ENCODE measurements at regions not wholly inside any gene's neighbourhood (a gene's known extent, or its start where the extent isn't known, plus 50 kb on each side); places are given as distances from the start of the nearest gene placed in this dataset.

DNA sequence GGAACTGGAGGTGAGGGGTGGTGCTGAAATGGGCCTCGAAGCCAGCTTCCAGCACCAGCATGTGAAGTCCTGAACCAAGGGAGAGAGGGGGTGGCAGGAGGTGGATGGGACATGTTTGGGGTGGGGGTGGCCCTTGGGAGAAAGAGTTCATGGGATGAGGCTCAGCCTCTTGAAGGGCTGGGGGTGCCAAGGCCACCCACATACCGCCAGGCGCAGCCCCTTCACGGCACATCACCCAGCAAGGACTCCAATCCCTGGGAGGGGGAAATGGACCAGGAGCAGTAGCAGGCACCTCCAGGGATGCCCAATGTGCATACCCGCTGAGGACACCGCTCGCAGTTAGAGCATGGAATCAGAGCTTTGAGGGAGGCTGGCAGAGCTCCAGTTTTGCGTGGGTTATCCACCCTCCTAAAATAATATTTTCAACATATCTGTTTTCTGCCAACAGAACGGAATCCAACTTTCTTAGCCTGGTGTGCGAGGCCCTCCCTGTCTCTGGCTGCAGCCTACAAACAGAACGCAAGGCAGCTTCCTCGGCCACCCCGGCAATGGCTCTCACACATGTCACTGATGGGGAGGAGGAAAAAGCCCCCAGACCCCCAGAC, 140.5 kb upstream of the VSTM2B start:
- no peak for DNase-seq (ENCODE audit: low read depth in 1 of 2, low spot score in 1 of 2)
- TF ChIP-seq JUND (IDR thresholded peaks at IDR 0.05; ENCODE audit: low read depth), result no peak
- in situ Hi-C loops (cut with HindIII; ENCODE audit: low pct_unique_long_range_greater_than_20kb, low sequenced_read_pairs), result no loop called here

DNA sequence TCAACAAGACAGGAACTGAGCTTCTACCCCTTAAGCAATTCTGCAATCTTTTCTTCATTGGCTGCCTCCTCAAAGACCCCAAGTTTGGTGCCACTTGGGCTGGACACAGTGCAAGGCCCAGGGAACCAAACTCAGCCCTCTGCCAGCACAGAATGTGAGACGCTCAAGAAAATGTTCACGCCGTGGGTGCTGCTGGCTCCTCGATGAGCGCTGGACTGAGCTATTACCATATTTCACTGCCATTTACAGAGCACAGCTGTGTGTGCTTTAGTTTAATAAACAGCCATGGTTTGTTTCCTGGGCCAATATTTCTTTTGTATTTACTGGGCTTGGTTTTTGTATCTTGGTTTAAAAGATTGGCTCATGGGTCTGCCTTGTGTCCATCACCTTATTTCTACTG, 138.8 kb upstream of the VSTM2B start:
- DNase-seq (ENCODE audit: low read depth in 1 of 2, low spot score in 1 of 2), result no peak
- no peak for TF ChIP-seq JUND (IDR thresholded peaks at IDR 0.05; ENCODE audit: low read depth)
- in situ Hi-C loops (cut with HindIII; ENCODE audit: low pct_unique_long_range_greater_than_20kb, low sequenced_read_pairs), result no loop called here

- no peak for TF ChIP-seq JUND (IDR thresholded peaks at IDR 0.05; ENCODE audit: low read depth)
- in situ Hi-C loops (cut with HindIII; ENCODE audit: low pct_unique_long_range_greater_than_20kb, low sequenced_read_pairs), result no loop called here
- no peak for DNase-seq (ENCODE audit: low read depth in 1 of 2, low spot score in 1 of 2)
Observed at GRCh38 chr19:29387586-29387985, 138.2 kb upstream of the VSTM2B start.

DNA sequence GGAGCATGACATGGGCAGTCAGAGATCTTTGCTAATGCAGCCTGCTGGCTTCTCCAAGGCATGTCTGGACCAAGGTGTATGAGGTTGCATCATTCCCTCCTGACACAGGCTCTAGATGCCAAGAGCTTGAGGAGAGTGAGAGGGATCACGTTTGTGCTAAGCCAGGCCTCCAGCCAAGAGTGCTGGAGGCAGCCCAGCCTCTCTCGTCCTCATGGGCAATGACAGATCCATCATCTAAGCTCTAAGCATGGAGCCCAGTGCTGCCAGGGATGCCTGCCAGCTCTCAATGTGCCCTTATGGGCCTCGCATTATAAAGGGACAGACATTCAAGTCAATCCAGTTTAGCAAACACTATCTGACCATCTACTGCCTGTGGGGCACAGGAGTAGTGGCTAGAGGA, 136.3 kb upstream of the VSTM2B start:
- in situ Hi-C loops (cut with HindIII; ENCODE audit: low pct_unique_long_range_greater_than_20kb, low sequenced_read_pairs), result no loop called here
- no peak; the same call in 1 of the 2 replicates for TF ChIP-seq JUND (IDR thresholded peaks at IDR 0.05; ENCODE audit: low read depth)
- peak; percentile 39 to 97 for DNase-seq (ENCODE audit: low read depth in 1 of 2, low spot score in 1 of 2)

GRCh38 chr19:29390742-29391141, 135.1 kb upstream of the VSTM2B start:
- TF ChIP-seq JUND (IDR thresholded peaks at IDR 0.05; ENCODE audit: low read depth), result no peak
- in situ Hi-C loops (cut with HindIII; ENCODE audit: low pct_unique_long_range_greater_than_20kb, low sequenced_read_pairs), result no loop called here
- no peak for DNase-seq (ENCODE audit: low read depth in 1 of 2, low spot score in 1 of 2)

- in situ Hi-C loops (cut with HindIII; ENCODE audit: low pct_unique_long_range_greater_than_20kb, low sequenced_read_pairs), result no loop called here
- peak in 1 of 2 experiments; percentile 43 for DNase-seq (ENCODE audit: low read depth in 1 of 2, low spot score in 1 of 2)
- TF ChIP-seq JUND (IDR thresholded peaks at IDR 0.05; ENCODE audit: low read depth), result no peak
Observed at GRCh38 chr19:29393915-29394460, 131.8 kb upstream of the VSTM2B start.

DNA sequence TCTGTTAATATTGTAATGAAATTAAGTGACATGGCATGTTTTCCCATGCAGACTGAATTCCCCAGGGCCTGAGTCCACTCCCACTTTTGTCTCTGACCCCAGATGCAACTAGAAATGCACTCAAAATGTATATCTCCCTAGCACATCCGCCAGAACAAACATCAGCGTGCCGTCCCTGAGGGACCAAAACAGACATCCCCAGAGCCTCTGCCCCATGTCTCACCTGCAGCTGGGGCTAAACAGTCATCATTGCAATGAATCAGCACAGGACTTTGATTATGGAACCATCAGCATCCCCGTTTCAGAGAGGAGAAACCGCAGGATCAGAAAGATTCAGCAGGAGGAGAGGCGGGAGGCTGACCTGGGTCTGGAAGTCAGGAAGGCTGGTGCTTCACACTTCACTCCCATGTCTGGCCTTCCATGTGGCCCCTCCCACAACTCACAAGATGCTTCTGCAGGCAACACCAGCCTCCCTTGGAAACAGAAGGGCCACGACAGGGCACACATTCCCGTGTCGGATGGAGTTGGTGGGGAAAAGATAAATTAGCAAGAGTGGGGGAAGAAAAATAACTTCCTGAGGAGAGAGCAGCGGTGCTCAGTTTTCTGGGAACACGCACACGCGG, 130.6 kb upstream of the VSTM2B start:
- in situ Hi-C loops (cut with HindIII; ENCODE audit: low pct_unique_long_range_greater_than_20kb, low sequenced_read_pairs), result no loop called here
- no peak for TF ChIP-seq JUND (IDR thresholded peaks at IDR 0.05; ENCODE audit: low read depth)
- DNase-seq (ENCODE audit: low read depth in 1 of 2, low spot score in 1 of 2), result no peak

DNA sequence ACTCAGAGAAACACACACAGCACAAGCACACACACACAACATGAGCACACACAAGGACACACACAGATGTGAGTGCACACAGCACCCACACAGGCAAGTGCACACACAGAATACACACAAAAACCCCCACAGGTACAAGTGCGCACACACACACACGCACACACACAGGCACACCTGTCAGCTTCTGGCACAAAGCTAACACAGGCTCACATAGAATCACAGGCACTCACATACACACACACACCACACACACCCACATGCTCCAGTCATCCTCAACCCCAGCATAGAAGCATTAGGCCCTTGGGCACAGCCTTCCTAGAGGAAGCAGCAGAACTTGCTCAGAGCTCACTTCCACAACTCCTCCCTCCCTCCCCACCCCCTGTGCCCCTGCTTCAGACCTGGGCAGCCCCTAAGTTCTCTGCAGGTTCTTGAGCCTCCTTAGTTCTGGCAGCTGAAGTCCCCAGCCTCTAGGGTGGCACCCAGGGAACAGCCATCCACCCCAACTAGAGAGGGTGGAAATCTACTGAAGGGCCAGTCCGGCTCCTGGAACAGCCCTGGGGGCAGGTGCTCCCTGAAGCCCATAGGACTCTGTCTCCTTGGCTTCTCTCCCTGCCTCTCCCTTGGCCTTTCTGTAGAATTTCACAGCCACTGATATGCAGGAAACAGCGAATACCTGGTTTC, 129.9 kb upstream of the VSTM2B start:
- TF ChIP-seq JUND (IDR thresholded peaks at IDR 0.05; ENCODE audit: low read depth), result no peak
- no peak for DNase-seq (ENCODE audit: low read depth in 1 of 2, low spot score in 1 of 2)
- in situ Hi-C loops (cut with HindIII; ENCODE audit: low pct_unique_long_range_greater_than_20kb, low sequenced_read_pairs), result no loop called here

DNA sequence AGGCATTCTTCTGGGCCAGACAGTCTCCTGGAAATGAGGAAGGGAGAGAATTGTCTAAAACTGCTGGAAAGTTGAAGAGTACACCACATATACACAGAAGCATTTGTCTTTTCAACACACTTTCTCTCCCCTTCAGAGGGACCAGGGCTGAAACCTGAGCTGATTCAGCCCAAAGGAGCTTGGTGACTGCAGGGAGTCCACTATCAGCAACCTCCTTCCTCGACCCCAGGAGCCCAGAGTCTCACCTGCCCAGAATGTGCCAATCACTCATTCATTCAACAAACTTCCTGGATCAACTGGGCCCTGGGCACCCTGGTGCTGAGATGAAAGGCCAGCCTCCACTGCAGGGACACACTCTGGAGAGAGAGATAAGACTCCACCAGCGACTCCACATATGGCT, 128.9 kb upstream of the VSTM2B start:
- no peak for TF ChIP-seq JUND (IDR thresholded peaks at IDR 0.05; ENCODE audit: low read depth)
- DNase-seq (ENCODE audit: low read depth in 1 of 2, low spot score in 1 of 2), result no peak
- in situ Hi-C loops (cut with HindIII; ENCODE audit: low pct_unique_long_range_greater_than_20kb, low sequenced_read_pairs), result no loop called here

DNA sequence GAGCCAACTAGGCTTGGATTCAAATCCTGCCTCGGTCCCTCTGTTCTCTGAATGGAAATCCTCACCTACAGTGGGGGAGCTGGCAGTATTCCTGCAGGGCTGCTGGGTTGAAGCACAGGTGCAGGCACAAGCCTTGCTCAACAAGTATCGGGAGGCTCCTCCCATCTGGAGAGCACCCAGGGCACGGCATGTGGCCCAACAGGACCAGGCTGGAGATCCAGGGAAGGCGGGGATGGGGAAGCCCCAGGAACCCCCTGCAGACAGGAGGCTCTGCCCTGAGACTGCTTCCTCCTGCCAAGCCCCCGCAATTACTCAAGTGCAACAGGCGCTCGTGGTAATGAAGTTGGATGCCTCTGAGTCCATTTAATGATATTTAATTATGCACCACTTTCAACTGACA, 128.0 kb upstream of the VSTM2B start:
- peak in 1 of 2 experiments; percentile 66 for DNase-seq (ENCODE audit: low read depth in 1 of 2, low spot score in 1 of 2)
- no peak for TF ChIP-seq JUND (IDR thresholded peaks at IDR 0.05; ENCODE audit: low read depth)
- in situ Hi-C loops (cut with HindIII; ENCODE audit: low pct_unique_long_range_greater_than_20kb, low sequenced_read_pairs), result no loop called here

- no peak for TF ChIP-seq JUND (IDR thresholded peaks at IDR 0.05; ENCODE audit: low read depth)
- DNase-seq (ENCODE audit: low read depth in 1 of 2, low spot score in 1 of 2), result no peak
- in situ Hi-C loops (cut with HindIII; ENCODE audit: low pct_unique_long_range_greater_than_20kb, low sequenced_read_pairs), result no loop called here
Observed at GRCh38 chr19:29399804-29400203, 126.0 kb upstream of the VSTM2B start.

- no peak for TF ChIP-seq JUND (IDR thresholded peaks at IDR 0.05; ENCODE audit: low read depth)
- in situ Hi-C loops (cut with HindIII; ENCODE audit: low pct_unique_long_range_greater_than_20kb, low sequenced_read_pairs), result no loop called here
- no peak for DNase-seq (ENCODE audit: low read depth in 1 of 2, low spot score in 1 of 2)
Observed at GRCh38 chr19:29400917-29401711, 124.7 kb upstream of the VSTM2B start.

Measured in T47D (cell line).